ENCODE measurements at regions not wholly inside any gene's neighbourhood (a gene's known extent, or its start where the extent isn't known, plus 50 kb on each side); places are given as distances from the start of the nearest gene placed in this dataset.

DNA sequence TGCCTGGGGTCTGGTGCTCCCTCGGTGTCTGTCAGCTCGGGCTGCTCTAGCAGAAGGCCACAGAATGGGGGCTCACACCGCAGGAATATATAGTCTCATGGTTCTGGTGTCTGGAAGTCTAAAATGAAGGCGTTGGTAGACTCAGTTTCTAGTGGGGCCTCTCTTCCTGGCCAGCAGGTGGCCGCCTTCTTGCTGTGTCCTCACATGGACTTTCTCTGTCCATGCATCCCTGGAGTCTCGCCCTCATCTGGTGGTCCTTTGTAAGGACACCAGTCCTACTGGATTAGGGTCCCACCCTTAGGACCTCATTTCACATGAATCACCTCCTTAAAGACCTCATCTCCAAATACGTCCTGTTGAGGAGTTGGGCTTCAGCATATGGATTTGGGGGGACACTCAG lies 65.7 kb downstream of the RRM2 start:
- TF ChIP-seq, protein P1, sequence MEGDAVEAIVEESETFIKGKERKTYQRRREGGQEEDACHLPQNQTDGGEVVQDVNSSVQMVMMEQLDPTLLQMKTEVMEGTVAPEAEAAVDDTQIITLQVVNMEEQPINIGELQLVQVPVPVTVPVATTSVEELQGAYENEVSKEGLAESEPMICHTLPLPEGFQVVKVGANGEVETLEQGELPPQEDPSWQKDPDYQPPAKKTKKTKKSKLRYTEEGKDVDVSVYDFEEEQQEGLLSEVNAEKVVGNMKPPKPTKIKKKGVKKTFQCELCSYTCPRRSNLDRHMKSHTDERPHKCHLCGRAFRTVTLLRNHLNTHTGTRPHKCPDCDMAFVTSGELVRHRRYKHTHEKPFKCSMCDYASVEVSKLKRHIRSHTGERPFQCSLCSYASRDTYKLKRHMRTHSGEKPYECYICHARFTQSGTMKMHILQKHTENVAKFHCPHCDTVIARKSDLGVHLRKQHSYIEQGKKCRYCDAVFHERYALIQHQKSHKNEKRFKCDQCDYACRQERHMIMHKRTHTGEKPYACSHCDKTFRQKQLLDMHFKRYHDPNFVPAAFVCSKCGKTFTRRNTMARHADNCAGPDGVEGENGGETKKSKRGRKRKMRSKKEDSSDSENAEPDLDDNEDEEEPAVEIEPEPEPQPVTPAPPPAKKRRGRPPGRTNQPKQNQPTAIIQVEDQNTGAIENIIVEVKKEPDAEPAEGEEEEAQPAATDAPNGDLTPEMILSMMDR (conservative IDR thresholded peaks at IDR 0.05; ENCODE audit: low read depth in 2 of 2) = peak; percentile 36 to 57
- TF ChIP-seq EZH2 (IDR thresholded peaks at IDR 0.05; ENCODE audit: low read depth, unreplicated experiment) (no peak), EZH2phosphoT487 (IDR thresholded peaks at IDR 0.05; ENCODE audit: unreplicated experiment) (no peak), JUNB (IDR thresholded peaks at IDR 0.05; ENCODE audit: unreplicated experiment) (no peak), NANOG (IDR thresholded peaks at IDR 0.05; ENCODE audit: borderline replicate concordance) (no peak)
- TF ChIP-seq, protein P2, sequence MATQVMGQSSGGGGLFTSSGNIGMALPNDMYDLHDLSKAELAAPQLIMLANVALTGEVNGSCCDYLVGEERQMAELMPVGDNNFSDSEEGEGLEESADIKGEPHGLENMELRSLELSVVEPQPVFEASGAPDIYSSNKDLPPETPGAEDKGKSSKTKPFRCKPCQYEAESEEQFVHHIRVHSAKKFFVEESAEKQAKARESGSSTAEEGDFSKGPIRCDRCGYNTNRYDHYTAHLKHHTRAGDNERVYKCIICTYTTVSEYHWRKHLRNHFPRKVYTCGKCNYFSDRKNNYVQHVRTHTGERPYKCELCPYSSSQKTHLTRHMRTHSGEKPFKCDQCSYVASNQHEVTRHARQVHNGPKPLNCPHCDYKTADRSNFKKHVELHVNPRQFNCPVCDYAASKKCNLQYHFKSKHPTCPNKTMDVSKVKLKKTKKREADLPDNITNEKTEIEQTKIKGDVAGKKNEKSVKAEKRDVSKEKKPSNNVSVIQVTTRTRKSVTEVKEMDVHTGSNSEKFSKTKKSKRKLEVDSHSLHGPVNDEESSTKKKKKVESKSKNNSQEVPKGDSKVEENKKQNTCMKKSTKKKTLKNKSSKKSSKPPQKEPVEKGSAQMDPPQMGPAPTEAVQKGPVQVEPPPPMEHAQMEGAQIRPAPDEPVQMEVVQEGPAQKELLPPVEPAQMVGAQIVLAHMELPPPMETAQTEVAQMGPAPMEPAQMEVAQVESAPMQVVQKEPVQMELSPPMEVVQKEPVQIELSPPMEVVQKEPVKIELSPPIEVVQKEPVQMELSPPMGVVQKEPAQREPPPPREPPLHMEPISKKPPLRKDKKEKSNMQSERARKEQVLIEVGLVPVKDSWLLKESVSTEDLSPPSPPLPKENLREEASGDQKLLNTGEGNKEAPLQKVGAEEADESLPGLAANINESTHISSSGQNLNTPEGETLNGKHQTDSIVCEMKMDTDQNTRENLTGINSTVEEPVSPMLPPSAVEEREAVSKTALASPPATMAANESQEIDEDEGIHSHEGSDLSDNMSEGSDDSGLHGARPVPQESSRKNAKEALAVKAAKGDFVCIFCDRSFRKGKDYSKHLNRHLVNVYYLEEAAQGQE (IDR thresholded peaks at IDR 0.05; ENCODE audit: unreplicated experiment) = no peak
